ENCODE measurements at regions not wholly inside any gene's neighbourhood (a gene's known extent, or its start where the extent isn't known, plus 50 kb on each side); places are given as distances from the start of the nearest gene placed in this dataset.
"Not testable (repeated sequence)": the region's sequence is repeated elsewhere in the genome, so short reads cannot be mapped to it uniquely, and the experiment has no call there.

DNA sequence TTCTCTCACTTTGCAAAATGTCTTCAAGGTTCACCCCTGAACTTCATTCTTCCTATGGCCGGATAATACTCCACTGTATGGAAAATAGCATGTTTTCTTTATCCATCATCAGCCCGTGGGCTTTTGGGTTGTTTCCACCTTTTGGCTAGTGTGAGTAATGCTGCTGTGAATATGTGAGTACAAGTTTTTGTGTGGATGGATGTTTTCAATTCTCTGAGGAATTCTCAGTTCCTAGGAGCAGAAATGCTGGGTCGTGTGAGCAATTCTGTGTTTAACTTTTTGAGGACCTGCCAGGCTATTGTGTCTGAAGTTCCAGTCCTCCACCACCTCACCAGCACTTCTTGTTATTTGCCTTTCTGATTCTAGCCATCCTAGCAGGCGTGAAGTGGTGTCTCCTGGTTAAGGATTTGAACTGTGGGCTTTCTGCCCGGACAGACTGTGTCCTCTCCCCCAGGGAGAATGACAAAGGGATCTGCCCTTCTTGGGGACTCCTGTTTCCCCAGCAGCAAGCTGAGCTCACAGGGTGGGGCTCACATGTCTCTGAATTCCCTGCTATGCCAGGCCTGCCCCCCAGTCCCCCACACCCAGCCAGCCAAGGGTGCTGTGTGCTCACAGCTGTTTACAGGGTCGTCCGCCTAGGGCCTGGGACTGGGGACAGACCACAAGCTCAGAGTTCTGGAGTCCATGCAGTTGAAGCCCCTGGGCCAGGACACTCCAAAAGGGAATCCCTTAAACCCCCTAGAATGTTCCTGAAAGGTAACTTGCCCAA lies 92.2 kb upstream of the CIBAR2 start:
- TF ChIP-seq, protein P1, sequence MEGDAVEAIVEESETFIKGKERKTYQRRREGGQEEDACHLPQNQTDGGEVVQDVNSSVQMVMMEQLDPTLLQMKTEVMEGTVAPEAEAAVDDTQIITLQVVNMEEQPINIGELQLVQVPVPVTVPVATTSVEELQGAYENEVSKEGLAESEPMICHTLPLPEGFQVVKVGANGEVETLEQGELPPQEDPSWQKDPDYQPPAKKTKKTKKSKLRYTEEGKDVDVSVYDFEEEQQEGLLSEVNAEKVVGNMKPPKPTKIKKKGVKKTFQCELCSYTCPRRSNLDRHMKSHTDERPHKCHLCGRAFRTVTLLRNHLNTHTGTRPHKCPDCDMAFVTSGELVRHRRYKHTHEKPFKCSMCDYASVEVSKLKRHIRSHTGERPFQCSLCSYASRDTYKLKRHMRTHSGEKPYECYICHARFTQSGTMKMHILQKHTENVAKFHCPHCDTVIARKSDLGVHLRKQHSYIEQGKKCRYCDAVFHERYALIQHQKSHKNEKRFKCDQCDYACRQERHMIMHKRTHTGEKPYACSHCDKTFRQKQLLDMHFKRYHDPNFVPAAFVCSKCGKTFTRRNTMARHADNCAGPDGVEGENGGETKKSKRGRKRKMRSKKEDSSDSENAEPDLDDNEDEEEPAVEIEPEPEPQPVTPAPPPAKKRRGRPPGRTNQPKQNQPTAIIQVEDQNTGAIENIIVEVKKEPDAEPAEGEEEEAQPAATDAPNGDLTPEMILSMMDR (IDR thresholded peaks at IDR 0.05) = peak; percentile 26
- no peaks in the 10 kb centered on the region for H3K36me3 Mint-ChIP-seq (ENCODE audit: low read depth)
- H3K27me3 Mint-ChIP-seq (ENCODE audit: low read depth) = no peaks in the 10 kb centered on the region
- peak overlapping the region; percentile 57 for H3K27ac Mint-ChIP-seq (ENCODE audit: unreplicated experiment)
- H3K9me3 Mint-ChIP-seq (ENCODE audit: low read depth) = no peaks in the 10 kb centered on the region
- no peak for DNase-seq (ENCODE audit: low spot score)
- H3K4me1 Mint-ChIP-seq (ENCODE audit: low read depth) = peaks cover 61% of the 10 kb centered on the region
- H3K4me3 Mint-ChIP-seq (ENCODE audit: unreplicated experiment) = no peak overlapping the region

DNA sequence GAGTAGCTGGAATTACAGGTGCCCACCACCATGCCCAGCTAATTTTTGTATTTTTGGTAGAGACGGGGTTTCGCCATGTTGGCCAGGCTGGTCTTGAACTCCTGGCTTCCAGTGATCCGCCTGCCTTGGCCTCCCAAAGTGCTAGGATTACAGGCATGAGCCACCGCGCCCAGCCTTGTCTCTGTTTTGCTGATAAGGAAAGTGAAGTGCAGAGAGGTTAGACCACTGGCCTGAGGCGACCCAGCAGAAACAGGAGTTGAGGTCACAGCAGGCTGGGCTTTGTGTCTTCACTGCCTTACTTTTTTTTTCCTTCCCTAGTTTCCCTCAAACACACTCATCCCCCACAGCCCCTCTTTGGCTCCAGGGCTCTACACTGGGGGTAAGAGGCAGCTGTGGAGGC lies 93.0 kb upstream of the CIBAR2 start:
- not testable (repeated sequence) for H3K27me3 Mint-ChIP-seq (ENCODE audit: low read depth); H3K36me3 Mint-ChIP-seq (ENCODE audit: low read depth); H3K27ac Mint-ChIP-seq (ENCODE audit: unreplicated experiment); H3K9me3 Mint-ChIP-seq (ENCODE audit: low read depth); H3K4me3 Mint-ChIP-seq (ENCODE audit: unreplicated experiment); DNase-seq (ENCODE audit: low spot score)
- peaks cover 66% of the 10 kb centered on the region for H3K4me1 Mint-ChIP-seq (ENCODE audit: low read depth)

DNA sequence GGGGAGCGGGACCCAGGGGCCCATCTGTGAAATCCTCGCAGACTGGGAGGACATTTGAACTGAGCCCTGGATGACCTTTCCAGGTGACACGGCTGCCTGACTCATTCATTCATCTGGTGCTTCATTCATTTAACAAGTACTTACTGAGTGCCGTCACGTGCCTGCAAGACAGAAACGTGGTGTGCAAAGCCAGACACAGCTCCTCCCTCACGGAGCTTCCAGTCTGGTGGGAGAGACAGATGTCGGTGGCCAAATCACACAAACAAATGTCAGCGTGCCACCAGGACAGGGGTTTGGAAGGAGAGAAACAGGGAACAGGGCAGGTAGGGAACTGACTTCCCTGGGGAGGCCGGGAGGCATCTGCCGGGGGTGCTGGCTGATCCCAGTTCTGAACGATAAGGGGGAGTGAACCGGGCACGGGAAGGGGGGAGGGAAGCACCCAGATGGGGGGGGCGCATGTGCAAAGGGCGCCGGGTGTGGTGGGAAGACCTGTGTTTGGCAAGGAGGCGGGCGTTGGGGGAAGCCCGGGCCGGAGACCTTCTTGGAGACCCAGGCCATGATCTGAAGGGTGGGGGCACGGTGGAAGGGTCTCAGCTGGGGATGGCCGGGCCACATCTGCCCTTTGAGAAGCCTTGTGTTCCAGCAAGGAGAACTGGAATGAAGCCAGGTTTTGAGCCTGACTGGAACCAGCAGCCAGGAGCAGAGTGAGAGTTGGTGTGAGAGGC lies 93.6 kb upstream of the CIBAR2 start:
- TF ChIP-seq, protein P1 (IDR thresholded peaks at IDR 0.05) = no peak
- Mint-ChIP-seq H3K4me3 (ENCODE audit: unreplicated experiment) (no peak overlapping the region), H3K27ac (ENCODE audit: unreplicated experiment) (no peak overlapping the region), H3K27me3 (ENCODE audit: low read depth) (no peaks in the 10 kb centered on the region), H3K4me1 (ENCODE audit: low read depth) (peaks cover 67% of the 10 kb centered on the region), H3K9me3 (ENCODE audit: low read depth) (no peaks in the 10 kb centered on the region), H3K36me3 (ENCODE audit: low read depth) (no peaks in the 10 kb centered on the region)
- DNase-seq (ENCODE audit: low spot score) = no peak

DNA sequence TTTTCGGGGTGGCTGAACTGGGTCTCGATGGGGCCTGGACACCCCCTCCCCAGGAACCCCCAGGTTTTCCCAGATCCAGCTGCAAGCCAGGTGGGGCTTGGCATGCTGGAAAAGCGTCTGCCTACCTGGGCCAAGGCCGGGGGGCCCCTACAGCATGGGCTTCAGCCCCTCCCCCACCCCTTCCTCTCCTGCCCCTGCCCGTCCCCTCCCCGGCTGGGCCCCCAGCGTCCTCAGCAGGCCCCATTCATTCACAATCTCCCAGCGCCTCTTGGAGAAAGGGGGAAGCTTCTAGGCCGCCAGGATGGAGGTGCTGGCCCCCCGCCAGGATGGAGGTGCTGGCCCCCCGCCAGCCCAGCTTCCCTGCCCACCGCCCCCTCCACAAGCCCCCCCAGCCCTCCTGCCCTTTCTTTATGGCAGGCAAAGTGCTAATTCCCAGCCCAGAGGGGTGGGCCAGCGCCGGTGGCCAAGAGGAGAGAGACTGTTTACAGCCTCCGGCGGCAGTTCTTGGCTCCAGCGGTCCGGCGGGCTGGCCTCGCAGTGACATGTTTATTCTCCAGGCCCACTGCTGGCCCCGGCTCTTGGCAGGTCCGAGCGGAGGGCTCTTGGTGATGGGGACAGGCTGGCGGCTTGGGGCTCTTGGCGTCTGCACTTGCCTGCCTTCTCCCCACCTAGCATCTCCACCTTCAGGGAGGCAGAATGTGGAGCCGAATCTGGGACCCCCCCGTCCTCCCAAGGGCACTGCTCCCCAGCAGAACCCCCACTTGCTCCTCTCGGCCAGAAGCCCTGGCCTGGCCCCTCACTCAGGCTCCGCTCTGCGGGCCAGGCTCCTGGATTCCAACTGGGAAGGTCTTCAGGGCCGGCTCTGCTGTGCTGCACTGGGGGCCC lies 94.4 kb upstream of the CIBAR2 start:
- Mint-ChIP-seq H3K4me3 (ENCODE audit: unreplicated experiment) (no peak overlapping the region), H3K36me3 (ENCODE audit: low read depth) (no peaks in the 10 kb centered on the region), H3K27ac (ENCODE audit: unreplicated experiment) (peak overlapping the region; percentile 12), H3K4me1 (ENCODE audit: low read depth) (peaks cover 73% of the 10 kb centered on the region), H3K27me3 (ENCODE audit: low read depth) (no peaks in the 10 kb centered on the region), H3K9me3 (ENCODE audit: low read depth) (no peaks in the 10 kb centered on the region)
- DNase-seq (ENCODE audit: low spot score) = no peak
- TF ChIP-seq, protein P1 (IDR thresholded peaks at IDR 0.05) = no peak

DNA sequence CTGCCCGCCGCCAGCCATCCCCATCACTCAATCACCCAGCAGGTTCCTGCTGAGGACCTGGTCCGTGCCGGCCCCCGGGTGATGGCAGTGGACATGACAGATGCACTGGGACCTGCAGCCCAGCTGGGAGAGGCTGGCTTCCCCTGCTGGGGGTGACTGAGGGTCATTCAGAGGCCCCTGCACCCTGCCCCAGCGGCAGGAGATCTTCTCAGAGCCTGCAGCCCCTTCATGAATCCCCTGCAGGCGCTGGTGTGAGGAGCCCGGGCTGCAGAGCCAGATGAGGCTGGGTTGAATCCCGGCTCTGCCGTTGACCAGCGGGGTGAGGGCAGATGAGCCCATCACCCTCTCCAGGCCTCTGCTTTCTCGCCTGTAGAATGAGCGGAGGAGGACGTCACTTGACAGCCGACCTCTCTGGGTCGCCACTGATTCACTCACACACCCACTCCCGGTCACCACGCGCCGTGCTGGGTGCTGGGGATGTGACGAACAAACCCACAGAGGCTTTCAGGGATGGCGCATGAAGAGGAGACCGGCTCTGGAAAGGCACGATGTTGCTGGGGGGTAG lies 95.2 kb upstream of the CIBAR2 start:
- Mint-ChIP-seq H3K27me3 (ENCODE audit: low read depth) (no peaks in the 10 kb centered on the region), H3K27ac (ENCODE audit: unreplicated experiment) (no peak overlapping the region), H3K4me3 (ENCODE audit: unreplicated experiment) (no peak overlapping the region), H3K36me3 (ENCODE audit: low read depth) (no peaks in the 10 kb centered on the region), H3K9me3 (ENCODE audit: low read depth) (no peaks in the 10 kb centered on the region), H3K4me1 (ENCODE audit: low read depth) (peaks cover 73% of the 10 kb centered on the region)
- TF ChIP-seq, protein P1 (IDR thresholded peaks at IDR 0.05) = no peak
- no peak for DNase-seq (ENCODE audit: low spot score)

All from chondrocyte (in vitro differentiated cells).